Kidney (tissue), 13 donors: ENCODE measurements at regions not wholly inside any gene's neighbourhood (a gene's known extent, or its start where the extent isn't known, plus 50 kb on each side); places are given as distances from the start of the nearest gene placed in this dataset.

Experiments used
- DNase-seq, 5 donors: peaks; one replicate each; pipeline ENCODE4 v3.0.0-alpha.2; 2013 to 2020
- FAIRE-seq: peaks from 2 replicates; lab custom pipeline; 2012; peaks lifted over from hg19 to GRCh38; lab: Jason Lieb, UNC
- H3K27ac ChIP-seq, 2 donors: one replicate each; pipeline ENCODE4 v1.7.0; 2013; ENCODE audit warnings: low read depth in 2 of 2, low read length in 2 of 2, inconsistent platforms in 1 of 2
- H3K27me3 ChIP-seq: one replicate; pipeline ENCODE4 v1.7.1; 2013; ENCODE audit warnings: low read length, inconsistent platforms; ENCODE audit not compliant: control insufficient read depth, insufficient read depth
- H3K36me3 ChIP-seq, 3 donors: one replicate each; pipeline versions ENCODE4 v1.7.0 to v1.7.1; 2013; ENCODE audit warnings: low read length in 3 of 3, control low read depth in 1 of 3, inconsistent platforms in 1 of 3; ENCODE audit not compliant: insufficient read depth in 3 of 3, control insufficient read depth in 2 of 3
- H3K4me1 ChIP-seq, 3 donors: one replicate each; pipeline versions ENCODE4 v1.7.0 to v1.7.1; 2013; ENCODE audit warnings: low read length in 3 of 3, inconsistent platforms in 1 of 3, low read depth in 1 of 3; ENCODE audit not compliant: control insufficient read depth in 2 of 3, insufficient read depth in 2 of 3
- H3K4me3 ChIP-seq, 3 donors: one replicate each; pipeline versions ENCODE4 v1.7.0 to v1.8.1; 2013; ENCODE audit warnings: low read length in 3 of 3, control low read depth in 1 of 3, inconsistent platforms in 1 of 3
- H3K9ac ChIP-seq, 3 donors: one replicate each; pipeline versions ENCODE4 v1.7.0 to v1.7.1; 2013; ENCODE audit warnings: low read length in 3 of 3, control low read depth in 1 of 3, inconsistent platforms in 1 of 3
- H3K9me3 ChIP-seq, 3 donors: one replicate each; pipeline versions ENCODE4 v1.7.0 to v1.7.1; 2013; ENCODE audit warnings: low read length in 3 of 3, control low read depth in 1 of 3, inconsistent platforms in 1 of 3; ENCODE audit not compliant: control insufficient read depth in 2 of 3, insufficient read depth in 1 of 3
- CTCF ChIP-seq: IDR thresholded peaks from 3 replicates; pipeline ENCODE4 v1.5.1; 2012; ENCODE audit warnings: mild to moderate bottlenecking, moderate library complexity, borderline replicate concordance; ENCODE audit not compliant: insufficient read depth; ENCODE audit errors: extremely low read depth
- intact Hi-C: fragments of 100-400 bp; cut with DNase I; formaldehyde crosslinking; loops from one replicate; pipeline ENCODE4 v1.11.1; 2022
- donor health status: control.
- donor health status: control.
- donor health status: control.
- donor health status: control.
- donor health status: control.
- donor health status: DM: yes; HTN: yes; CAD: no.
- donor health status: Normal renal cell carcinoma (clear cell type).

DNA sequence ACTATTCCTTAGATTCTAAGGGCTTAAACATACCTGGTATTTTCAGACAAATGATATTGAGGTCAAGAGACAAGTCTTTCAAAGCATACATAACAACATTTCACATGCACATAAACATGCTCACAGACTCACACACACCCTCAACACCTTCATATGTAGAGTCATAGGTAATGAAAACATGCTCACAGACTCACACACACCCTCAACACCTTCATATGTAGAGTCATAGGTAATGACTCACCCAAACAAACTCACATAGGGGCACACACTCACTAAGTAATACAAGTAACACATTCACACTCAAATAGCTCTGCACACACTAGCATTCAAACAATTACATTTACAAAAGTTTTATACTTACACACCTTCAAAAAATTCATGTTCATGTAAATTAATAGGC lies 975.5 kb downstream of the TMEM121 start:
- no peak for DNase-seq
- Histone ChIP-seq H3K9ac (no peak overlapping the region), H3K27ac (no peak overlapping the region), H3K27me3 (no peaks in the 10 kb centered on the region), H3K4me1 (no peaks in the 10 kb centered on the region), H3K4me3 (no peak overlapping the region), H3K36me3 (no peaks in the 10 kb centered on the region), H3K9me3 (no peaks in the 10 kb centered on the region)
- FAIRE-seq: no peak
- intact Hi-C loops: no loop called here
- no peak for TF ChIP-seq CTCF

DNA sequence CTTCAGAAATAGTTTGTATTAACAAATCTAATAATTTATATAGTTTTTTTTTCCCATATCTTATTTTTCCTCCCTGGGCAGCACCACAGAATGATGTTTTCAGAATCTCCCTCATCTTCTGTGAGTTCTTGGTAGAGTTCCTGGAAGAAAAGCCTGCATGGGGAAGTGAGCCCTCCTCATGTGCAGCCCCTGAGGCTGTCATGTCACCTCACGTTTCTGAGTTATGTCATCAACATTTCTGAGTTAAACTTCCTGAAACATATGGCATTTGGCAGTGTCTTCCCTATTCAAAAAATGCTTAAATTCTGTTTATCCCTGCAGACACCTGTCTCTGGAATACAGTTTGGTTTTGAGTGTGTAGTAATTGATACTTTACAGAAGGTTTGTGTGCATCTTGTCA lies 979.0 kb downstream of the TMEM121 start:
- H3K4me3 ChIP-seq: no peak overlapping the region
- no peaks in the 10 kb centered on the region for H3K9me3 ChIP-seq
- no peak overlapping the region for H3K9ac ChIP-seq
- no peak for TF ChIP-seq CTCF
- no peak overlapping the region for H3K27ac ChIP-seq
- FAIRE-seq (no peak), DNase-seq (no peak)
- H3K4me1 ChIP-seq: no peaks in the 10 kb centered on the region
- no peaks in the 10 kb centered on the region for H3K27me3 ChIP-seq
- intact Hi-C loops: no loop called here
- no peaks in the 10 kb centered on the region for H3K36me3 ChIP-seq

- TF ChIP-seq CTCF: no peak
- no peak overlapping the region for H3K4me3 ChIP-seq
- no peak overlapping the region for H3K9ac ChIP-seq
- intact Hi-C loops: no loop called here
- no peaks in the 10 kb centered on the region for H3K27me3 ChIP-seq
- no peaks in the 10 kb centered on the region for H3K9me3 ChIP-seq
- no peaks in the 10 kb centered on the region for H3K36me3 ChIP-seq
- H3K27ac ChIP-seq: no peak overlapping the region
- DNase-seq (no peak), FAIRE-seq (no peak)
- H3K4me1 ChIP-seq: no peaks in the 10 kb centered on the region
Observed at GRCh38 chr14:106506881-106507305, 980.5 kb downstream of the TMEM121 start.

- Histone ChIP-seq H3K4me3 (no peak overlapping the region), H3K27ac (no peak overlapping the region), H3K9me3 (no peaks in the 10 kb centered on the region), H3K27me3 (no peaks in the 10 kb centered on the region), H3K9ac (no peak overlapping the region), H3K36me3 (no peaks in the 10 kb centered on the region), H3K4me1 (no peaks in the 10 kb centered on the region)
- TF ChIP-seq CTCF: no peak
- intact Hi-C loops: no loop called here
- no peak for DNase-seq
- FAIRE-seq: no peak
Observed at GRCh38 chr14:106507354-106507753, 981.0 kb downstream of the TMEM121 start.
